HG02642 (cell line): ENCODE measurements at regions not wholly inside any gene's neighbourhood (a gene's known extent, or its start where the extent isn't known, plus 50 kb on each side); places are given as distances from the start of the nearest gene placed in this dataset.
"Not testable (repeated sequence)": the region's sequence is repeated elsewhere in the genome, so short reads cannot be mapped to it uniquely, and the experiment has no call there.

ENCODE experiments used
- ATAC-seq: cut with Tn5 transposase; IDR thresholded peaks from one replicate; pipeline ENCODE4 v1.9.1; 2021; ENCODE audit warnings: mild to moderate bottlenecking; ENCODE audit not compliant: unreplicated experiment, poor library complexity

DNA sequence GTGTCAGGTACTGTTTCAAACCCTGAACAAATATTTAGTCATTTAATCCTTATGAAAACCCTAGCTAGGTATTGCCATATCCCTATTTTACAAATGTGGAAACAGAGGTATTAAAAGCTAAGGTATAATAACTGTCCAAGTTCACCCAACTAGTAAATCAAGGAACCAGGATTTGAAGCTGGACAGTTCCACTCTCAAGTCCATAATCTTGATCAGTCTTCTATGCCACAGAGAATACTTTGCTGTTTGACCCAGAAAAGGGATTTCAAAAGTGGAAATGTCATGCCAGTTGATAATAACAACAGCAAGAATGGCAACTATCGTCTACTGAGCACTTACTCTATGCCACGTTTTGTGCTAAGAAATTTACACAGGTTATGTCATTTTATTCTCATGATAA is 90.4 kb upstream of the KIT start:
- ATAC-seq: no peak

DNA sequence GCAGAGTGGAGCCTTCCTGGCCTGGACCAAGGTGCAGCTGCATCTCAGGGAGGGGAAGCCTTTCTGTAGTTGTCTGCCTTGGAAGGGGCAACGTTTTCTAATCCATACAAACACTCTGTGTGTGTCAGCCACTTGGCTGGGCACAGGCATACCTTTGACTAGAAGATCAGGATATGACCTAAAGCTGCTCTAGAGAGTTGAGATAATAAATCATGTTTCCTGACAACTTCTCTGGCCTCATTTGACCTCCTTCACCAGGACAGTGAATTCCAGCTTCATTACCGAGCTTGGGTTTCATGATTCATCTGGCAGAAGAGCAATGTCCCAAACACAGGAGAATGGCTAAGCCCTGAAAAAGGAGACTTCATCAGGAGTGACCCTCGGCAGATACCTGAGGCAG is 89.6 kb upstream of the KIT start:
- no peak for ATAC-seq

DNA sequence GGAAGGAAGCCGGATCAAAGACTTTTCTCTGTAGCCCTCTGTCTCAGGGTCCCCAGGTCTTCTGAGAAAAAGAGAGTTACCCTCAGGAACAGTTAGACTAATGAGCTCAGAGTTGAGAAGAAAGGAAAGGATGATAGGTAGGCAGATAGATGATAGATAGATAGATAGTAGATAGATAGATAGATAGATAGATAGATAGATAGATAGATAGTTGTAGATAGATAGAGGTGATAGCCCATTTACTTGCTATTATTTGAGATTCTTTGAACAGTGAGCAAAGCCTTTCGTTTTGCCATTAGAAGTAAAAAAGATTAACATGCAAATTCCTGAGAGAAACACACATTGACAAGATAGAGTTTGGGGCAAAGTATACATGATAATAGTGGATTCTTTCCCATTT is 86.9 kb upstream of the KIT start:
- ATAC-seq: no peak

DNA sequence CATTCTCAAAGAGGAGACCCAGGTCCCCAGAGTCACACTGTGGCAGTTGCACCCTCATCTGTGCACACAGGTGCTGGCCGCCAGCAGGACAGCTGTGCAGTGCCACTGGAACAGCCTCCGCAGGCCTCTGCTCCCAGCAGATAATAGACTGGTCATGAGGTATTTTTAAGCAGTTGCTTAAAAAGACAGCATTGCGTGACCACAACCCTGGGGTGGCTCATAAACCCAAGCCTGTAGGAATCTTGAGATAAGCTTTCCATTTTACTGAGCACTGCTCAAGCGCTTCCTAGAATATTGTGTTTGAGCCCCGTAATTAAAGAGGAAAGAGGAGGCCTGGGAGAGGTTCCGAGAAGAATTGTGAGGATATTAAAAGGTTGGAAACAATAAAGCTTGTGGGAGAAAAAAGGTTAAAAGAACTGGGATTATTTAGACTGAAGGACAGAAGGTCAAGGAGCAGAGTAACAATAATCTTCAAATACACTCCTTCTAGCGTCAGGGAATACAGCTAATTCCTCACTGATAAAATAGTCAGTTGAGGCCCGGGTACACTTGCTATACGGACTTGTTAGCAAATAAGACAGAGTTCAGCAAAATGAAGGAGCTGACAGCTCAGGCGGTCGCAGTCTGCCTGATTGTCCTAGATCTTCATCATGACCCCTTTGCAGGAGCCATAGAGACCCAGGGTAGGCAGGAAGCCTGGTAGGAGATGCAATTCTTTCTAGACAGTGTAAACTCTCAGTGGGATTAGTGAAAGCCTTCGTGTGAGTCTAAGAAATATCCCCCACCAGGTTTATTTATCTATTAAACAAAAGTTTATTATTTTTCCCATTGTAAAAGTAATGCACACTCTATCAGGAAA is 86.2 kb upstream of the KIT start:
- no peak for ATAC-seq

DNA sequence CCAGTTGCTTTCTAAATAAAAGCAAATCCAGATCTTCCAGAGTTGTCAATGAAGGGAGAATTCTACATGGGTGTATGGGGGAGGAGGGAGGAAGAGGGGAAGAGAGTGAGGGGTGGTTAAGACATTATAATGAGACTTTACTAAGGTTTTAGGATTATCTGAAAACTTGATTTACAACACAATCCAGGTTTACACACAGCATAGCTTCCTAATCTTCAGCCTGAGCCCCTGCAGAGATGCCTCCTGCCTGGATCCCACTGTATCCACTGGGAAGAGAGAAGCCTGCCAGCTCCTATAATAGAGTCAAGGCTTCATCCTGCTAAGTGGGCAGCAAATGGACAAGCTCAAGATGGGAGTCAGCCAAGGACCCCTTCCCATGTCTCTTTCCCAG is 85.6 kb upstream of the KIT start:
- ATAC-seq: no peak

DNA sequence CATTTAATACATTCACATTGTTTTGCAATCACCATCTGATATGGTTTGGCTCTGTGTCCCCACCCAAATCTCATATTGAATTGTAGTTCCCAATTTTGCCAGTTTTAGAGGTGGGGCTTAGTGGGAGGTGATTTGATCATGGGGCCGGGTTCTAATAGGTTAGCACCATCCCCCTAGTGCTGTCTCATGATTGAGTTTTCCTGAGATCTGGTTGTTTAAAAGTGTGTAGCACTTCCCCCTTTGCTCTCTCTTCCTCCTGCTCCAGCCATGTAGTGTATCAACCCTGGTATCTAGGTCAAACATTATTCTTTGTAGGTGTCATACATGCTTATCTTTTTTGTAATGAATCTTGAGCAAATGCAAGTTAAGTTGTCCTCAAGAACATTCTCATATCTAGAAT is 83.3 kb upstream of the KIT start:
- ATAC-seq: no peak

DNA sequence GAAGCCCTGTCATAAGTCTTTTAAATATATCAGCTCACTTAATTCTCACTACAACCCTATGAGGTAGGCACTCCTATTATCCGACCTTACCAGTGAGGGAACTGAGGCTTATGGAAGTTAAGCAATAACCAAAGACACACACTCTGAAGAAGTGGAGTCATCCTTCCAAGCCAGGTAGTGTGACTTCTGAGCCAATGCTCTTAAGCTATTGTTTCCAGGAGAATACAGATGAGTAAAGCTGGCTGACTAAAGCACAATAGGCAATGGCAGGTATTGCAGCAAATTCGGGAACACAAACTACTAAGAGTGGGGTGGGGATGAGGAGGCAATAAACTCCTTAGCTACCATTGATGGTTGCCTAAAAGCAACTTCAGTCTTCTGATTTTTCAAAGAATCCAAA is 81.8 kb upstream of the KIT start:
- no peak for ATAC-seq

DNA sequence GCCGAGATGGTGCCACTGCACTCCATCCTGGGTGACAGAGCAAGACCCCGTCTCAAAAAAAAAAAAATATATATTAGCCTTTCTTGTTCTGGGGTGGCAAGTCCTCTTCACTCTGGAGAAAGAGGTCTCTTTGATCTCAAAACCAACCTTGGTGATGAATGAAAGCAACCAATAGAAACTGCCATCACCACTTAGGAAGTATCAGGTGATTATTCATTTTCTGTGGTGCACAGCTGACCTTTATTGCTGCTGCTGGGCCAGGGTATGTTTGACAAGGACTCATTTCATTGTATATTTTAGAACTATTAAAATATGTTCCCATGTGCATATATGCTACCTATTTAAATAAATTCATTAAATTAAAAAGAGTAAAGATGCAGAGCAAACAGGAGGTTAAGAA is 76.0 kb upstream of the KIT start:
- no peak for ATAC-seq

DNA sequence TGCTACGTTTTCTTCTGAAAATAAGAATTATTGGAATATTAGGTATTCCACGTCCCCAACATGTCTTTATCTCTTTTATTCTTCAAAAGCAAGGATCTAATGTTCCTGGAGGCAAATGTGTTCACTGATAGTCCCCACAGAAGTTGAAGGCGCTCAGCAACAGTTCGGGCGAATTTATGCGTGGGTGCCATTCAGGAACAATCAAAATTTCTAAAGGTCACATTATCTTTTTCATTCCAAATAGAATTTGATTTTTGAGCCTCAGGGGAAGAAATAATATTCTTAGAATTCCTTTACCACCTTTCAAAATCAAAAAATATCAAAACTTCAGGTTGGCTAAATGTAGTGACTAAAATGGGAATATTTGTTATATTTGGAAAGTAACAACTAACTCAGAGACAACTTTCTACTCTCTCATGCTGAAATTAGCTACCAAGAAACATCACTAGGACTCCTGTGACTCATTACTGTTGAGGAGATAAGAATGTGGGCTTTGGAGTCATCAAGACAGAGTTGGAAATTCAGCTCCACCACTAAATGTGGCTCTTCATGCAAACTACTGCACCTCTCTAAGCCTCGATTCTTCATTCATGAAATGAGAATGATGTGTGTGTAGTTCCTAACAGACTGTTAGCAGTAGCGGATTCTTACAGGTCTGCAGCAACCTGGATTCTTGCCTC is 72.3 kb upstream of the KIT start:
- ATAC-seq: no peak

DNA sequence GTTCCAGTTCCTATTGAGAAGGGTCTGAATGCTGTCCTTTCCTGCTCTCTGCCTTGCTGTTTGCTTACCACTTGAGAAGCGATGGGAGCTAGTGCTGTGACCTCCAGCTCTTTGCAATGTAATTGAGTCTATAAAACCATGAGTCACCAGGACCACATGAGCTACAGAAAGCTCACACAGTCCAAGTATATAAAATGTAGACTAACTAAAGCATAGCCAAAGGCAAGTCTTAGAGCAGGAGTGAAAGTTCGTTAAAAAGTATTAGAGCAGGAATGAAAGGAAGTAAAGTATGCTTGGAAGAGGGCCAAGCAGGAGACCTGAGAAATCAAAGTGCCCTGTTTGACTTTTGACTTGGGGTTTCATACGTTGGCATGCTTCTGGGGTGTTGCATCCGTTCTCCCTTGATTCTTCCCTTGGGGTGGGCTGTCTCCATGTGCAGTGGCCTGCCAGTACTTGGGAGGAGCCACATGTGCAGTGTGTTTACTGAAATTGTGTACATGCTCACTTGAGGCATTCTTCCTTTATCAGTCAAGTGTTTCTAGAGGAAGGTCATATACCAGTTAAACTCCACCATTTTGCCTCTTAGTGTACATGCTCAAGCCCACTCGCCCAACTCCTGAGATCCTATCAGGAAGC is 71.3 kb upstream of the KIT start:
- no peak for ATAC-seq

DNA sequence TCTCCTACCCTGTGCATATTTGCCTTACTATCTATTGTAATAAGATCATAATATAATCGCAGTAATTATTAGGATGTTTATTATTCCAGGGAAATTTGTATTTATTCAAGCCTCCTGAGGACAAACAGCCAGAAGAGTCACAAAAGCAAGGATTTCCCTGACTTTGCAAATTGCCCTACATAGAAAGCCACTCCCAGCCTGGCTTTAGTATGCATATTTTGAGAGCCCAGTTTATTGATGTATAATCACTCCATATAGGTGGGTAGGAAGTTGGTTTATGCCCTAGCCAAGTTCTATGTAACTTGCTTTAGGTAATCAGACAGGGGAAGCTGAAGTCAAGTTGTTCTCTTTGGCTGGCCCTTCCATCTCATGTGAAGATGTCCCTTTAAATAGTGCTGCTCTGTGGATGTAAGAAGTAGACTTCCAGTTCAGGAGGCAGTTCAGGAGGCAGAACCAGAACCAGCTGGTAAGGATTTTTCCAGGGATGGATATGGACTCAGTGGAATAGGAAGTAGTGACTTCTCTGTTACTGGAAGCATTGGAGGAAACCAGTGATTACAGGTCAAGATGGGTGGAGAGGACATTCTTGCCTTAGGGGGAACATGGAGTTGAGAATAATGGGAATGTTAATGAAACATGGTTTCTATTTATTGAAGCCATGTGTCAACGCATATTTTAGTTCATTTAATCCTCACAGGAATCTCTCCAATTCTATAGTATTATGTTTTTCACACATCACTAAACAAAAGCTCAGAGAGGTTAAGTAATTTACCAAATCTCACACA is 70.5 kb upstream of the KIT start:
- no peak for ATAC-seq

DNA sequence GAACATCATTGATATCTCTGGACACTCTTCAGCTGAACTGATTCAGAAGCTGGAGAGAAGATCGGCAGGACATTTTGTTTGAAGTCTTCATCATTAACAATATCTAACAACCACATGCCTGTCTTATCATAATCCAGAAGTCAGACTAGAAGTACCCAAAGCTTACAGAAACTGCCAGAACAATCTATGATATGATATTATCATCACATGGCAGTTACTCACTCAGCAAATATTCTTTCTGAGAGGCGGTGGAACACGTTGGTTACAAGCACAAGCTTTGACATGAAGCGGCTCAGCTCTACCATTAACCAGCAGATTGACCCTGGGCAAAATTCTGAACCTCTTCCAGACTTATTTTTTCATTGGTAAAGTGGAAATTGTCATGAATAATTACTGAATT is 69.4 kb upstream of the KIT start:
- no peak for ATAC-seq

DNA sequence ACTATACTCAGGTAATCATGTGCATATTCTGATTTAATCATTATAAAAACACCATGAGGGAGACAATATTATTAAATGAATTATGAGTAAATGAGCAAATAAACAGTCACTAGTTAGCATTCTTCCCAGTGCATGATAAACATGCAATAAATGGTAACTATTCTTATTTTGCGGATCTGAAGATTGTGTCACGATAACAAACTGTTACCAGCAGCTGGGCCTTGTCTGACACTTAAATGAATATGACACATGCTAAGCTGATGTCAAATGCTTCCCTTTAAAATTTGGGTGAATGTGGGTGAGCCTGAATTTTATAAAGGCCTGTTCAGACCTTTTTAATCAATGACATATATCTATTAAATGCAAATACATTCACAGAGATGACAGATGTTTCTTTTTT is 68.2 kb upstream of the KIT start:
- ATAC-seq: no peak

DNA sequence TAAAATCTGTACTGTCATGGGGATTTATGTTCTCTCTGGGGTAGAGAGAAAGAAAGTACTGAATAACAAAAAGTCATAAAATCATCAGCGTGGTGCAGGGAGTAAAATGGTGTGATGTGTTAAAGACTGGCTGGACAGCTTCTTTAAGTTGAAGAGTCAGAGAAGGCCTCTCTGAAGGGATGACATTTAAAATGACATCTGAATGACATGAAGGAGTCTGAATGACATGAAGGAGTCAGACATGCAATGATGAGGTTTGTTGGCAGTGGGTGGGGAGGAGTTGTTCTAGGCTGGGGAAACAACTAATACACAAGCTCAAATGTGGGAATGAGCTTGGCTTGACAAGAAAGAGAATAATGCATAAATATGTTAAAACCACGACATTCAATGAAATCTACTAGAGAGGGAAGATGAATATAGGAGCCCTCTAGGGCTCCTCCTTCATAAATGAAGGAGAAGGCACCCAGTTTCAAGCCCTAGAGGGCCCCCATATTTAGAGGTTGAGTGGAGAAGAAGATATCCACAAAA is 63.9 kb upstream of the KIT start:
- no peak for ATAC-seq

DNA sequence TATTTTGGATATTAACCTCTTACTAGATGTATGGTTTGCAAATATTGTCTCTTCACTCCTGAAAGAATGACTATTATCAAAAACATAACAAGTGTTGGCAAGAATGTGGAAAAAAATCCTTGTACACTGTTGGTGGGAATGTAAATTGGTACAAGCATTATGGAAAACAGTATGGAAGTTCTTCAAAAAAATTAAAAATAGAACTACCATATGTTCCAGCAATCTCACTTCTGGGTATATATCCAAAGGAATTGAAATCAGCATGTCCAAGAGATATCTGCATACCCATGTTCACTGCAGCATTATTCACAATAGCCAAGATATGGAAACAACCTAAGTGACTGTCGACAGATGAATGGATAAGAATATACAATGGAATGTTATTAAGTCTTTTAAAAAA is 61.6 kb upstream of the KIT start:
- ATAC-seq: no peak

DNA sequence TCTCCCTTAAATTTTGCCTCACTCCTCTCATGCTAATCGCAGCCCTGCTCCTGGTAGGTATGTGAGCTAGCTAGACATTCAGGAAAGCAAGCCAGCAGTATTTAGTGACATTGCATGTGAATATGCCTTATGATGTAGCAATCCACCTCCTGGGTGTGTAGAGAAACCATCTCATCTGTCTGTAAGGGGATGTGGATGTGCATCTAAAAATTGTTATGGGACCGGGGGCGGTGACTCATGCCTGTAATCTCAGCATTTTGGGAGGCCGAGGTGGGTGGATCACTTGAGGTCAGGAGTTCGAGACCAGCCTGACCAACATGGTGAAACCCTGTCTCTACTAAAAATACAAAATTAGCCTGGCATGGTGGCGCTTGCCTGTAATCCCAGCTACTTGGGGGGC is 60.1 kb upstream of the KIT start:
- not testable (repeated sequence) for ATAC-seq

DNA sequence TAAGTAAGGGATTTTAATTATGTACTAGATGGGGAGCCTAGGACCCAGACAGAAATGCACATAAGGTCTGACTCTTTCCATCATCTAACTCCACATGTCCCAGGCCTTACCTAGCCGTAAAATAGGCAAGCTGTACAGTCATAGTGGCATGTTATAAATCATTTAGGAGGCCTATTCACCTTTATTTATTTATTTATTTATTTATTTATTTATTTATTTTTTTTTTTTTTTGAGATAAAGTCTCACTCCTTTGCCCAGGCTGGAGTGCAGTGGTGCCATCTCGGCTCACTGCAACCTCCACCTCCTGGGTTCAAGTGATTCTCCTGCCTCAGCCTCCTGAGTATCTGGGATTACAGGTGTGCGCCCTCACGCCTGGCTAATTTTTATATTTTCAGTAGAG is 55.6 kb upstream of the KIT start:
- ATAC-seq: not testable (repeated sequence)

DNA sequence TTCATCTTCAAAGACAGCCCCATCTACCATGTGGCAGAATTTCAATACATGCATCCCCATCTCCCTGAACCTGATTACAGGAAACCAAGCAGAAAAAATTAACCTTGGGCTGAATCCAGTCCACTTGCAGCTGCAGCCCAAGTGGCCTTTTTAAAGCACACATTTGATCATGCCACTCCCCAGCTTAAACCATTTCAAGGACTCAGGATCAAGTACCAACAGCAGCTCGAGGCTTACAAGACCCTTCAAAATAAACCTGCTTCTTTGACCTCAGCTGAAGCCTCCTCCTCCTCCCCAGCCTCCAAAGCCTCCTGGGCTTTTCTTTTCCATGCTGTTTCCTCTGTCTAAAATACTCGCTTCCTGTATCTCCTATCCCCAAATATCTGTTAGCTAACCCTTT is 50.7 kb upstream of the KIT start:
- no peak for ATAC-seq

DNA sequence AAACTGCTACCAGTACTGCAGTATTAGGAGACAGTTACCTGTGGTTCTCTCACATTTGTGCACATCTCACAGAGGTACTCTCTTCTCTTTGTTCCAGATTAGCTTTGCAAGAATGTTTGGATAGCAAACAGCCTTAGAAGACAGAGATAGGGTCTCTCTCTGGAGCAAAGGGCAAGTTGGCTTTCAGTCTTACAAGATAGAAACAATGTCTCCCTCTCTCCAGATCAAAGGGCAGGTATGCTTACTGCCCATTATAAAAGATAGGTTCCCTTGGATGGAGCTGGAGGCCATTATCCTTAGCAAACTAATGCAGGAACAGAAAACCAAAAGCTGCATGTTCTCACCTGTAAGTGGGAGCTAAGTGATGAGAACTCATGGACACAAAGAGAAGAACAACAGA is 50.2 kb upstream of the KIT start:
- no peak for ATAC-seq
